Body of pancreas (tissue), 4 donors: ENCODE measurements at regions not wholly inside any gene's neighbourhood (a gene's known extent, or its start where the extent isn't known, plus 50 kb on each side); places are given as distances from the start of the nearest gene placed in this dataset.

ENCODE experiments used
- ATAC-seq: fragments of 150-250 bp; one replicate; pipeline ENCODE4 v1.9.1; 2016
- DNase-seq, 4 donors: peaks; one replicate each; pipeline ENCODE4 v3.0.0-alpha.2; 2019
- H3K27ac ChIP-seq, 4 donors: fragments of 200-600 bp; sonication (generic); 1 replicate in 3 of 4; 2 replicates in 1 of 4; pipeline versions ENCODE4 v1.5.1 to v1.6.1; 2016 to 2019; ENCODE audit warnings: mild to moderate bottlenecking in 1 of 4, mixed read lengths in 1 of 4, moderate library complexity in 1 of 4
- H3K27me3 ChIP-seq, 2 donors: fragments of 200-600 bp; sonication (generic); one replicate each; pipeline ENCODE4 v1.6.0; 2016; ENCODE audit warnings: mild to moderate bottlenecking in 1 of 2
- H3K36me3 ChIP-seq, 2 donors: fragments of 200-600 bp; sonication (generic); replicated peaks in 1 of 2; 2 replicates each; pipeline ENCODE4 v1.5.1; 2016; ENCODE audit warnings: low read depth in 2 of 2; ENCODE audit not compliant: insufficient read depth in 1 of 2
- H3K4me1 ChIP-seq: fragments of 200-600 bp; sonication (generic); one replicate; pipeline ENCODE4 v1.6.0; 2016
- H3K4me3 ChIP-seq, 2 donors: fragments of 200-600 bp; sonication (generic); 1 replicate in 1 of 2; 2 replicates in 1 of 2; pipeline ENCODE4 v1.5.1; 2016 to 2019
- H3K9me3 ChIP-seq, 3 donors: fragments of 200-600 bp; sonication (generic); 1 replicate in 2 of 3; 2 replicates in 1 of 3; pipeline ENCODE4 v1.5.1; 2016
- CTCF ChIP-seq, 7 experiments: fragments of 450-650 bp in 4 of 7; fragments of 200-600 bp in 3 of 7; sonication (generic) in 3 of 7; IDR thresholded peaks; one replicate each; pipeline ENCODE4 v1.5.1; 2016 to 2019; ENCODE audit warnings: antibody characterized with exemption in 7 of 7
- POLR2A ChIP-seq, 3 donors: fragments of 450-650 bp; IDR thresholded peaks; one replicate each; pipeline ENCODE4 v1.6.1; 2016; ENCODE audit warnings: antibody characterized with exemption in 3 of 3, mild to moderate bottlenecking in 2 of 3
- WGBS, 2 donors: methylation state at CpG; one replicate each; pipeline ENCODE4 v1.1.5; 2017; 5-methylcytosine and 5-hydroxymethylcytosine counted together
- intact Hi-C: fragments of 100-400 bp; cut with DNase I; formaldehyde crosslinking; loops from one replicate; pipeline ENCODE4 v1.15.1; 2023

DNA sequence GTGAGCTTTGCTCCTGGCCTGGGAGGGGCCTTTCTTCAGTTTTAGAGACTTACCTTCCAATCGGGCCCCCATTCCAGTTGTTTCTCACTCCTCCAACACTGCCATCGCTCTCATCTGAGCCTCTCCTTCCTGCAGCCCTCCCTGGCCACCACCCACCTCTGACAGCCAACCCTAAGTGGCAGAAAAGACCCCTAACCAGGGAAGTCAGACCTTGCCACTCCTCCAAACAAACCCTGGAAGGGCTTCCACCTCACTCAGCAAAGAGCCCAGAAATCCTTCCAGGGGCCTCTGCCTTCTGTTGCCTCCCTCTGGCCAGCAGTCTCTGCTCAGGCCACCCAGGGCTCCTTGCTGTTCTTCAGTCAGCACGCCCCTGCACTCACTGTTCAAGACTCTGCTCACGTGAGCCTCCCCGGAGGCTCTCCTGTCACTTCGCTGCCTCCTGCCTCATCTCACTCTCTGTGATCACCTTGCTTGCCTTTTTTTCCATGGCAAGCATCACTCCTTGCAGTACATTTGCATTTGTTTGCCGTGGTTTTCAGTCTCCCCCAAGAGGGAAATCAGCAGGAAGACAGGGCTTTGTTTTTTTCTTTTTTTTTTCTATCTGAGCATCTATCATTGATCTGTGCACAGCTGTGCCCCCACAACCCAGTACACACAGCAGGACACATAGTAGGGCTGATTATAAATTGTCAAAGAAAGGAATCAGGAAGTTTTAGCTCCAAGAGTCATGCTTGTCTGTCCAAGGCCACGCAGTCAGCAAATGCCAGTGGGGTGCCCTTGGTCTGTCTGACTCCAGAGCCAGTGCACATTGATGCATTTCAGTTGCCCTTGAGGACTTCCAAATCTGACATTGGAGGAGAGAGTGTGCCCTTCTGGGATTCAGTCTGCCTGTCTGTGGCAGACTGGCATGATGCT is 83.9 kb downstream of the INHBB start:
- Histone ChIP-seq H3K27ac (no peak overlapping the region), H3K27me3 (no peaks in the 10 kb centered on the region), H3K9me3 (no peaks in the 10 kb centered on the region), H3K36me3 (no peaks in the 10 kb centered on the region), H3K4me3 (no peak overlapping the region), H3K4me1 (no peaks in the 10 kb centered on the region)
- DNase-seq (no peak), ATAC-seq (no peak)
- TF ChIP-seq POLR2A (IDR thresholded peaks at IDR 0.05) = no peak
- TF ChIP-seq CTCF (IDR thresholded peaks at IDR 0.05) = no peak
- intact Hi-C loops = no loop called here
- WGBS, 2 donors = 84 to 87% methylated on average over 8 of the region's 8 CpGs

GRCh38 chr2:120430501-120430830 is 84.5 kb downstream of the INHBB start:
- Histone ChIP-seq H3K27me3 (no peaks in the 10 kb centered on the region), H3K4me1 (no peaks in the 10 kb centered on the region), H3K4me3 (no peak overlapping the region), H3K9me3 (no peaks in the 10 kb centered on the region), H3K36me3 (no peaks in the 10 kb centered on the region), H3K27ac (no peak overlapping the region)
- no peak for DNase-seq
- ATAC-seq = no peak
- WGBS, 2 donors = 88 to 92% methylated on average over 5 of the region's 5 CpGs
- no peak for TF ChIP-seq CTCF (IDR thresholded peaks at IDR 0.05)
- intact Hi-C loops = no loop called here

- Histone ChIP-seq H3K4me3 (no peak overlapping the region), H3K27ac (no peak overlapping the region), H3K36me3 (no peaks in the 10 kb centered on the region), H3K4me1 (no peaks in the 10 kb centered on the region), H3K27me3 (no peaks in the 10 kb centered on the region), H3K9me3 (no peaks in the 10 kb centered on the region)
- ATAC-seq (no peak), DNase-seq (no peak)
- TF ChIP-seq CTCF (IDR thresholded peaks at IDR 0.05) (no peak), POLR2A (IDR thresholded peaks at IDR 0.05) (no peak)
- intact Hi-C loops = no loop called here
- 72 to 81% methylated on average over 3 to 6 of the region's 6 CpGs for WGBS, 2 donors
Observed at GRCh38 chr2:120430957-120431356, 85.0 kb downstream of the INHBB start.

- no peak overlapping the region for H3K4me3 ChIP-seq
- no peaks in the 10 kb centered on the region for H3K27me3 ChIP-seq
- 87 to 89% methylated on average over 14 to 20 of the region's 20 CpGs for WGBS, 2 donors
- intact Hi-C loops = no loop called here
- H3K4me1 ChIP-seq = no peaks in the 10 kb centered on the region
- no peak for ATAC-seq
- H3K27ac ChIP-seq = no peak overlapping the region
- no peaks in the 10 kb centered on the region for H3K36me3 ChIP-seq
- no peak for DNase-seq
- TF ChIP-seq CTCF (IDR thresholded peaks at IDR 0.05) = no peak
- no peak for TF ChIP-seq POLR2A (IDR thresholded peaks at IDR 0.05)
- no peaks in the 10 kb centered on the region for H3K9me3 ChIP-seq
Observed at GRCh38 chr2:120431386-120432292, 85.7 kb downstream of the INHBB start.
